K562 (cell line): ENCODE measurements at regions not wholly inside any gene's neighbourhood (a gene's known extent, or its start where the extent isn't known, plus 50 kb on each side); places are given as distances from the start of the nearest gene placed in this dataset. TPM values are rescaled to one million over a fixed set of nuclear protein-coding genes. Genes with fewer than 3 reads are reported as not detected.

Source experiments
- FOXK1 ChIP-seq: sonication (generic); formaldehyde crosslinking; IDR thresholded peaks from 2 replicates; pipeline ENCODE4 v1.8.0; 2022; ENCODE audit warnings: missing genetic modification reagents, mild to moderate bottlenecking, borderline replicate concordance
- HNRNPUL1 ChIP-seq: fragments of 200-400 bp; formaldehyde crosslinking; IDR thresholded peaks from 2 replicates; pipeline ENCODE4 v1.6.1; 2017; ENCODE audit warnings: low read length
- MCM3 ChIP-seq: fragments of 450-650 bp; IDR thresholded peaks from 2 replicates; pipeline ENCODE4 v1.6.1; 2016
- TSHZ1 ChIP-seq: fragments of 250-450 bp; sonication (Bioruptor Pico); IDR thresholded peaks from 2 replicates; pipeline ENCODE4 v1.4.0; 2020; ENCODE audit warnings: mild to moderate bottlenecking, moderate library complexity
- U2AF2 ChIP-seq: fragments of 200-400 bp; formaldehyde crosslinking; optimal IDR thresholded peaks from 2 replicates; pipeline ENCODE3; 2017; ENCODE audit warnings: low read depth, mild to moderate bottlenecking, low read length
- ZEB2 ChIP-seq: fragments of 450-650 bp; IDR thresholded peaks from 2 replicates; pipeline ENCODE4 v1.6.1; 2016
- small RNA-seq: library from RNA; depleted of rRNA; stranded (forward); fragments of <200 nt; gene quantifications from one replicate; pipeline ENCODE3, GENCODE V24; 2014

DNA sequence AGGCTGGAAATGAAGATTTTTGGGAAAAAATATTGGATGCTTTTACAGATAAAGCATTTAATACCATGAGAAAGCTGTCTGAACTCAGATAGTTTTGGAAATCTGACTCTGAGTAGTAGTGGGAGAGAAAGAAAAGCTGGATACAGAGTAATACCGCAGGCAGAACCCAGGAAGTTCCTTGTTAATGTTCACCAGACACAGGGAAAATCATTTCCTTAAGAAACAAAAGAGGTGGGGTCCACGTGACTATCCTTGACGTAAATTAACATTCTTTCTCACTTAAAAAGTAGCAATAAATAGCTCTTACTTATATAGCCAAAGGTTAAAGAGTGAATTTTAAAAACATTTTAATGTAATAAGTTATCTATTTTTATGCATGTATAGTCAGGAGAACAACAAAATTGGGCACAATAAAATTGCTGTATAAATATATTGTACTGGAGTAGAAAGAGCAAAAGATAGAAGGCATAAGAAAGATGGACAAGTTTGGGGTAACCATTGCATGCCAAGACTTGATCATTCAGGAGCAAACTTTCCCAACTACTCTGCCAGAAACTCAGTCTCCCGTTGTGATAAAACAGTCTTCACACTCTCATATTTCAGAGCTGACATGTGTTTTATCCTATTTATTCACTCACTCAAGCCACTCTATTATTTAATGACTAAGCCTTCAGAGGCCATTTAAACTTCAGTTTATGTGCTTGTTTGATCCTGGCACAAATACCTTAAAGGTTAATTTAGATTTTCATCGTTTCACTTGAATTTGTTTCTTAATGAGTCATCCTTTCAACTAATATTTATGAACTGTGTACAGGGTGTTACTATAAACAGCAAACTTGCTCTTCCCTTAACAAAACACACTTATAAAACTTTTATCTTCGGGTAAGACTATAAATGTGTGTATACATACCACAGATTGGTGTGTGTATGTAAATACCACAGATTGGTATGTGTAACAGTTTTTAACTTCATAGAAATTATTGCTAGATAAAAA is 143.1 kb downstream of the GNAI1 start (continued):
- TF ChIP-seq ZEB2: no peak
- no peak for TF ChIP-seq MCM3
- no peak for TF ChIP-seq TSHZ1
- no peak for TF ChIP-seq HNRNPUL1
- no peak for TF ChIP-seq U2AF2
- TF ChIP-seq FOXK1: no peak

Small RNAs in the stretch of these regions (small RNA-seq; reads per million reads assigned to genes)
- gene RN7SL35P: not detected
- not detected for gene SNRPBP1
